ENCODE measurements at regions not wholly inside any gene's neighbourhood (a gene's known extent, or its start where the extent isn't known, plus 50 kb on each side); places are given as distances from the start of the nearest gene placed in this dataset.

DNA sequence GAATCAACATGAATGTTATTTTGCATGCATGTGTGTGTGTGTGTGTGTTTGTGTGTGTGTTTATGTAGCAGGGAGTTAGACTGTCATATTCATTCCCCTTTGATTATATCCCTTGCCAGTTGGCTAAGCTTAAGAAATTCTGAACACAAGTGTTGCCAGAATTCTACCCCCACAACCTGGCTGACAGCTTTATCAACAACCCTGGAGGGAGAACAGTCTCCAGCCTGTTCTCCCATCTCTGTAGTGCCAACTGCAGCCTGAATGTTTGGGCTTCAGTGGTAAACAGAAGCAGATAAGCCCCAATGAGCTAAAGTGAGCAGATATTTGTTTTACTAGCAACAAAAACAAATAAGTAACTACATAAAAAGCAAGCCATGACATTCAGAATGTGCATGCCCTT is 162.6 kb upstream of the ABI3BP start:
- TF ChIP-seq, protein P1, sequence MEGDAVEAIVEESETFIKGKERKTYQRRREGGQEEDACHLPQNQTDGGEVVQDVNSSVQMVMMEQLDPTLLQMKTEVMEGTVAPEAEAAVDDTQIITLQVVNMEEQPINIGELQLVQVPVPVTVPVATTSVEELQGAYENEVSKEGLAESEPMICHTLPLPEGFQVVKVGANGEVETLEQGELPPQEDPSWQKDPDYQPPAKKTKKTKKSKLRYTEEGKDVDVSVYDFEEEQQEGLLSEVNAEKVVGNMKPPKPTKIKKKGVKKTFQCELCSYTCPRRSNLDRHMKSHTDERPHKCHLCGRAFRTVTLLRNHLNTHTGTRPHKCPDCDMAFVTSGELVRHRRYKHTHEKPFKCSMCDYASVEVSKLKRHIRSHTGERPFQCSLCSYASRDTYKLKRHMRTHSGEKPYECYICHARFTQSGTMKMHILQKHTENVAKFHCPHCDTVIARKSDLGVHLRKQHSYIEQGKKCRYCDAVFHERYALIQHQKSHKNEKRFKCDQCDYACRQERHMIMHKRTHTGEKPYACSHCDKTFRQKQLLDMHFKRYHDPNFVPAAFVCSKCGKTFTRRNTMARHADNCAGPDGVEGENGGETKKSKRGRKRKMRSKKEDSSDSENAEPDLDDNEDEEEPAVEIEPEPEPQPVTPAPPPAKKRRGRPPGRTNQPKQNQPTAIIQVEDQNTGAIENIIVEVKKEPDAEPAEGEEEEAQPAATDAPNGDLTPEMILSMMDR (IDR thresholded peaks at IDR 0.05; ENCODE audit: insufficient read depth, low read length, poor library complexity, severe bottlenecking): no peak
- Histone ChIP-seq H3K36me3 (ENCODE audit: control insufficient read depth, insufficient read depth, low read length) (no peaks in the 10 kb centered on the region), H3K27me3 (replicated peaks; ENCODE audit: control insufficient read depth, insufficient read depth, low read length) (no peaks in the 10 kb centered on the region; the same call in 1 of the 2 replicates), H3K4me3 (replicated peaks; ENCODE audit: low read depth, low read length) (no peak overlapping the region)
- no peak for DNase-seq (ENCODE audit: extremely low read depth, insufficient read length)

GRCh38 chr3:101154401-101154800 is 161.2 kb upstream of the ABI3BP start:
- TF ChIP-seq, protein P1 (IDR thresholded peaks at IDR 0.05; ENCODE audit: insufficient read depth, low read length, poor library complexity, severe bottlenecking): no peak
- H3K4me3 ChIP-seq (replicated peaks; ENCODE audit: low read depth, low read length): no peak overlapping the region
- no peak for DNase-seq (ENCODE audit: extremely low read depth, insufficient read length)
- no peaks in the 10 kb centered on the region for H3K36me3 ChIP-seq (ENCODE audit: control insufficient read depth, insufficient read depth, low read length)
- no peaks in the 10 kb centered on the region; the same call in 1 of the 2 replicates for H3K27me3 ChIP-seq (replicated peaks; ENCODE audit: control insufficient read depth, insufficient read depth, low read length)

- Histone ChIP-seq H3K27me3 (replicated peaks; ENCODE audit: control insufficient read depth, insufficient read depth, low read length) (no peaks in the 10 kb centered on the region), H3K36me3 (ENCODE audit: control insufficient read depth, insufficient read depth, low read length) (no peaks in the 10 kb centered on the region), H3K4me3 (replicated peaks; ENCODE audit: low read depth, low read length) (no peak overlapping the region)
- no peak for DNase-seq (ENCODE audit: extremely low read depth, insufficient read length)
- TF ChIP-seq, protein P1 (IDR thresholded peaks at IDR 0.05; ENCODE audit: insufficient read depth, low read length, poor library complexity, severe bottlenecking): no peak
These were observed 158.2 kb upstream of the ABI3BP start for GRCh38 chr3:101151286-101151913.

DNA sequence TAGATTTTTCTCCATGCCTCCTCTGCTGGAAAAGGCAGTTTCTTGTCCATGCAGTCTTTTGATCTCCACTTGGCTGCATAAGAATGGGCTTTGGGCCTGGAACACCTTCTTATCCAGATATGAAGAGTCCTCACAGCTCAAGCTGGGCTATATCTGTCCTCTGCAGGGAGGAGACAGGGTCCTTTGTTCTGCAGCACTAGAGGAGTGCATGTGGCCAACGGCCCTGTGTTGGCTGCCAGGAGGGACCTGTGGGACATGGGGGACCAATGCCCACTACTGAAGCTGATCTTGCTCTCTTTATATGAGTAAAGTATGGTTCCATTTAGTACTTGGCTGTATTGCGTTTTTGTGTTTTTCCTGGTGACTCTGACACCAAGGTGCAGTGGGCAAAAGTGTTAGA is 157.3 kb upstream of the ABI3BP start:
- no peak for DNase-seq (ENCODE audit: extremely low read depth, insufficient read length)
- Histone ChIP-seq H3K4me3 (replicated peaks; ENCODE audit: low read depth, low read length) (no peak overlapping the region), H3K36me3 (ENCODE audit: control insufficient read depth, insufficient read depth, low read length) (no peaks in the 10 kb centered on the region), H3K27me3 (replicated peaks; ENCODE audit: control insufficient read depth, insufficient read depth, low read length) (no peaks in the 10 kb centered on the region)
- TF ChIP-seq, protein P1 (IDR thresholded peaks at IDR 0.05; ENCODE audit: insufficient read depth, low read length, poor library complexity, severe bottlenecking): no peak

DNA sequence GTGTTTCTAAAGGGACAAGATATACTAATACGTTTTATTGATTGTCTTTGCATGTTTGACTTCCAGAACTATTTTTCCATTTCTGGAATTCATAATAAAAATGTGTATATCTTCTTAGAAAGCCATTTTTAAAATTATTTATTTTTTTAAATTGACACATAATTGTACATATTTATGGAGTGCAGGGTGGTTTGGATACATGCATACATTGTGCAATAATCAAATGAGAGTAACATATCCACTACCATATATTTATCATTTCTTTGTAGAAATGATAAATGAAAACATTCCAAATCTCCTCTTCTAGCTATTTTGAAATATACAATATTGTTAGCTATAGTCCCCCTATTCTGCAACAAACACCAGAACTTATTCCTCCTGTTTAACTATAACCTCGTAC is 156.5 kb upstream of the ABI3BP start:
- TF ChIP-seq, protein P1 (IDR thresholded peaks at IDR 0.05; ENCODE audit: insufficient read depth, low read length, poor library complexity, severe bottlenecking): no peak
- DNase-seq (ENCODE audit: extremely low read depth, insufficient read length): no peak
- Histone ChIP-seq H3K4me3 (replicated peaks; ENCODE audit: low read depth, low read length) (no peak overlapping the region), H3K36me3 (ENCODE audit: control insufficient read depth, insufficient read depth, low read length) (no peaks in the 10 kb centered on the region), H3K27me3 (replicated peaks; ENCODE audit: control insufficient read depth, insufficient read depth, low read length) (no peaks in the 10 kb centered on the region)

DNA sequence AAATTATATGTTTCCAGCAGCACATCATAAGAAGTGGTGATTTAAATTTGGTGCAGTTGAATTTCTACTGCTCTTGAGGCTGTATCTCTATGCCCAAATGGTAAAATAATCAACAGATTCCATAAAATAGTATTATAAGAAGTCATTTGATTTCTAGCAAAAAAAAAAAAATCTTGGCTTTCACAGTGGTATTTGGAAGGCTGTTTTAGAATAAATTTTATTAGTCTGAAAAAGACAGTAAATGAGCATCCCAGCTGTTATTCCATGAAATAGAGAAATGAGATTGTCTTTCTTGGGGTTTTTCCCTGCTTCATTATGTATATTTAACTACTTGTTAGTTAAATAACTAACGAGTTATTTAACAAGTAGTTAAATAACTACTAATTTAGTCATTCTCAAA is 156.0 kb upstream of the ABI3BP start:
- H3K27me3 ChIP-seq (replicated peaks; ENCODE audit: control insufficient read depth, insufficient read depth, low read length): no peaks in the 10 kb centered on the region
- no peak overlapping the region for H3K4me3 ChIP-seq (replicated peaks; ENCODE audit: low read depth, low read length)
- TF ChIP-seq, protein P1 (IDR thresholded peaks at IDR 0.05; ENCODE audit: insufficient read depth, low read length, poor library complexity, severe bottlenecking): no peak
- no peaks in the 10 kb centered on the region for H3K36me3 ChIP-seq (ENCODE audit: control insufficient read depth, insufficient read depth, low read length)
- DNase-seq (ENCODE audit: extremely low read depth, insufficient read length): no peak

All from GM06990 (cell line).